HEK293 (cell line): ENCODE measurements at regions not wholly inside any gene's neighbourhood (a gene's known extent, or its start where the extent isn't known, plus 50 kb on each side); places are given as distances from the start of the nearest gene placed in this dataset.

Source experiments
- CTCF ChIA-PET: fragments of 350-600 bp; formaldehyde crosslinking; extraction: SDS; loops from one replicate; lab custom pipeline; 2021; ENCODE audit warnings: antibody characterized with exemption; lab: Yijun Ruan, JAX
- POLR2A ChIA-PET: fragments of 300-600 bp; formaldehyde crosslinking; extraction: SDS; loops from one replicate; lab custom pipeline; 2020; ENCODE audit warnings: antibody characterized with exemption, inconsistent platforms; lab: Yijun Ruan, JAX
- H3K27ac ChIP-seq: fragments of 200-500 bp; sonication (Bioruptor generic); 2 replicates; pipeline ENCODE4 v1.5.1; 2014; ENCODE audit warnings: low read depth, low read length, control low read depth, inconsistent platforms; ENCODE audit errors: extremely low read depth
- H3K36me3 ChIP-seq, 2 experiments: fragments of 200-500 bp in 1 of 2; sonication (Bioruptor generic) in 1 of 2; 1 replicate in 1 of 2; 2 replicates in 1 of 2; pipeline ENCODE4 v1.5.1; 2014 to 2017; ENCODE audit warnings: inconsistent platforms in 2 of 2, low read length in 2 of 2; ENCODE audit not compliant: control insufficient read depth in 2 of 2, insufficient read depth in 1 of 2
- H3K4me1 ChIP-seq: fragments of 200-500 bp; sonication (Bioruptor generic); 2 replicates; pipeline ENCODE4 v1.5.1; 2014; ENCODE audit warnings: mild to moderate bottlenecking, low read length, inconsistent platforms; ENCODE audit not compliant: control insufficient read depth, insufficient read depth
- H3K4me3 ChIP-seq: 2 replicates; pipeline ENCODE4 v1.5.1; 2011; ENCODE audit warnings: low read depth, mild to moderate bottlenecking, control low read depth, low read length, moderate library complexity
- H3K9me3 ChIP-seq: fragments of 200-500 bp; sonication (Bioruptor generic); 2 replicates; pipeline ENCODE4 v1.5.1; 2014; ENCODE audit warnings: low read depth, low read length, inconsistent platforms; ENCODE audit not compliant: control insufficient read depth, insufficient read depth
- AEBP2 ChIP-seq: fragments of 450-650 bp; formaldehyde crosslinking; IDR thresholded peaks from 2 replicates; pipeline ENCODE4 v1.5.1; 2016; ENCODE audit warnings: missing biosample characterization, missing genetic modification characterization, borderline replicate concordance
- KLF8 ChIP-seq: fragments of 450-650 bp; formaldehyde crosslinking; IDR thresholded peaks from 2 replicates; pipeline ENCODE4 v1.5.1; 2016; ENCODE audit warnings: missing biosample characterization, missing genetic modification characterization
- SALL2 ChIP-seq: fragments of 450-650 bp; formaldehyde crosslinking; IDR thresholded peaks from 2 replicates; pipeline ENCODE4 v1.5.0; 2017; ENCODE audit warnings: missing biosample characterization, mild to moderate bottlenecking, missing genetic modification characterization, borderline replicate concordance
- SP7 ChIP-seq: fragments of 450-650 bp; formaldehyde crosslinking; IDR thresholded peaks from 2 replicates; pipeline ENCODE4 v1.5.1; 2016; ENCODE audit warnings: missing biosample characterization, missing genetic modification characterization
- TCF7L2 ChIP-seq: IDR thresholded peaks from 2 replicates; pipeline ENCODE4 v1.6.1; 2011; ENCODE audit warnings: low read depth, mild to moderate bottlenecking, inconsistent platforms, low read length, moderate library complexity, borderline replicate concordance
- ZBTB1 ChIP-seq: fragments of 450-650 bp; formaldehyde crosslinking; IDR thresholded peaks from 2 replicates; pipeline ENCODE4 v1.5.1; 2016; ENCODE audit warnings: missing biosample characterization, missing genetic modification characterization
- ZBTB20 ChIP-seq: fragments of 450-650 bp; formaldehyde crosslinking; IDR thresholded peaks from 2 replicates; pipeline ENCODE4 v1.5.1; 2016; ENCODE audit warnings: missing biosample characterization, missing genetic modification characterization
- ZBTB26 ChIP-seq: fragments of 450-650 bp; formaldehyde crosslinking; optimal IDR thresholded peaks from 2 replicates; pipeline ENCODE3; 2016; ENCODE audit warnings: missing biosample characterization, mild to moderate bottlenecking, missing genetic modification characterization
- ZBTB49 ChIP-seq: fragments of 450-650 bp; formaldehyde crosslinking; IDR thresholded peaks from 2 replicates; pipeline ENCODE4 v1.5.1; 2016; ENCODE audit warnings: missing biosample characterization, missing genetic modification characterization, low read depth
- ZNF112 ChIP-seq: fragments of 450-650 bp; formaldehyde crosslinking; IDR thresholded peaks from 2 replicates; pipeline ENCODE4 v1.5.0; 2017; ENCODE audit warnings: missing biosample characterization, missing genetic modification characterization
- ZNF239 ChIP-seq: fragments of 450-650 bp; formaldehyde crosslinking; IDR thresholded peaks from 2 replicates; pipeline ENCODE4 v1.5.1; 2016; ENCODE audit warnings: missing biosample characterization, missing genetic modification characterization
- ZNF266 ChIP-seq: fragments of 450-650 bp; formaldehyde crosslinking; IDR thresholded peaks from 2 replicates; pipeline ENCODE4 v1.5.1; 2016; ENCODE audit warnings: missing biosample characterization, missing genetic modification characterization, low read depth
- ZNF280C ChIP-seq: fragments of 450-650 bp; formaldehyde crosslinking; IDR thresholded peaks from 2 replicates; pipeline ENCODE4 v1.5.1; 2016; ENCODE audit warnings: missing biosample characterization, missing genetic modification characterization
- ZNF335 ChIP-seq: fragments of 450-650 bp; formaldehyde crosslinking; conservative IDR thresholded peaks from 2 replicates; pipeline ENCODE4 v1.5.1; 2016; ENCODE audit warnings: missing biosample characterization, missing genetic modification characterization
- ZNF350 ChIP-seq: fragments of 450-650 bp; formaldehyde crosslinking; IDR thresholded peaks from 2 replicates; pipeline ENCODE4 v1.5.0; 2017; ENCODE audit warnings: missing biosample characterization, mild to moderate bottlenecking, missing genetic modification characterization
- ZNF37A ChIP-seq: fragments of 450-650 bp; IDR thresholded peaks from 2 replicates; pipeline ENCODE4 v1.5.1; 2018; ENCODE audit warnings: missing biosample characterization, missing genetic modification characterization
- ZNF404 ChIP-seq: fragments of 450-650 bp; formaldehyde crosslinking; IDR thresholded peaks from 2 replicates; pipeline ENCODE4 v1.5.1; 2017; ENCODE audit warnings: missing biosample characterization, missing genetic modification characterization
- ZNF585B ChIP-seq: fragments of 450-650 bp; formaldehyde crosslinking; IDR thresholded peaks from 2 replicates; pipeline ENCODE4 v1.5.1; 2016; ENCODE audit warnings: missing biosample characterization, missing genetic modification characterization
- ZNF600 ChIP-seq: fragments of 450-650 bp; formaldehyde crosslinking; IDR thresholded peaks from 2 replicates; pipeline ENCODE4 v1.5.1; 2016; ENCODE audit warnings: missing biosample characterization, missing genetic modification characterization
- ZNF792 ChIP-seq: fragments of 450-650 bp; formaldehyde crosslinking; IDR thresholded peaks from 2 replicates; pipeline ENCODE4 v1.5.1; 2016; ENCODE audit warnings: missing biosample characterization, missing genetic modification characterization

- CTCF ChIA-PET: no interaction called here
- H3K4me3 ChIP-seq: no peak overlapping the region
- POLR2A ChIA-PET: no interaction called here
- no peaks in the 10 kb centered on the region for H3K4me1 ChIP-seq
- no peaks in the 10 kb centered on the region for H3K9me3 ChIP-seq
- no peaks in the 10 kb centered on the region for H3K36me3 ChIP-seq
- 0 out of 2 replicates have a peak, but pooled peaks have one; percentile 27 for TF ChIP-seq TCF7L2
- TF ChIP-seq KLF8 (tag by site-specific recombination): no peak
- H3K27ac ChIP-seq: no peak overlapping the region
Measured at GRCh38 chr13:31631746-31632145, 107.6 kb upstream of the RXFP2 start.

- no peak overlapping the region for H3K4me3 ChIP-seq
- TF ChIP-seq SP7 (tag by site-specific recombination): no peak
- no peak for TF ChIP-seq ZNF335 (tag by site-specific recombination)
- TF ChIP-seq ZNF239: no peak
- no peak for TF ChIP-seq ZBTB26 (tag by site-specific recombination)
- no peak for TF ChIP-seq ZNF112 (tag by site-specific recombination)
- no peak for TF ChIP-seq AEBP2 (tag by site-specific recombination)
- no peak for TF ChIP-seq SALL2
- no peak for TF ChIP-seq ZBTB1 (tag by site-specific recombination)
- no peak for TF ChIP-seq ZBTB49 (tag by site-specific recombination)
- no peak for TF ChIP-seq ZNF37A (tag by site-specific recombination)
- TF ChIP-seq ZNF585B (tag by site-specific recombination): no peak
- TF ChIP-seq ZBTB20 (tag by site-specific recombination): no peak
- no peak for TF ChIP-seq ZNF350
- ChIA-PET POLR2A (no interaction called here), CTCF (interaction anchor here (1.1 kb wide), 1 partner anchor 26 kb away, joined by 4 read pairs; no protein-coding TSS in a partner anchor)
- no peaks in the 10 kb centered on the region for H3K9me3 ChIP-seq
- H3K27ac ChIP-seq: no peak overlapping the region
- no peaks in the 10 kb centered on the region for H3K4me1 ChIP-seq
- H3K36me3 ChIP-seq: no peaks in the 10 kb centered on the region
Measured at GRCh38 chr13:31638577-31638976, 100.7 kb upstream of the RXFP2 start.

- Histone ChIP-seq H3K9me3 (no peaks in the 10 kb centered on the region), H3K4me1 (no peaks in the 10 kb centered on the region), H3K27ac (no peak overlapping the region), H3K36me3 (no peaks in the 10 kb centered on the region), H3K4me3 (no peak overlapping the region)
- ChIA-PET POLR2A (no interaction called here), CTCF (interaction anchor here (0.6 to 1.1 kb wide), 2 partner anchors 27 to 46 kb away, joined by 4 read pairs; no protein-coding TSS in a partner anchor)
- no peak for TF ChIP-seq KLF8 (tag by site-specific recombination)
- TF ChIP-seq ZNF792 (tag by site-specific recombination): no peak
- TF ChIP-seq ZNF600 (tag by site-specific recombination): no peak
- TF ChIP-seq ZNF266 (tag by site-specific recombination): no peak
- TF ChIP-seq ZNF404 (tag by site-specific recombination): no peak
- TF ChIP-seq ZNF280C: no peak
Measured at GRCh38 chr13:31639443-31640163, 99.7 kb upstream of the RXFP2 start.
